ENCODE measurements at regions not wholly inside any gene's neighbourhood (a gene's known extent, or its start where the extent isn't known, plus 50 kb on each side); places are given as distances from the start of the nearest gene placed in this dataset.
A peak's percentile ranks its signal among the peaks of the same experiment; 100 is the strongest.

DNA sequence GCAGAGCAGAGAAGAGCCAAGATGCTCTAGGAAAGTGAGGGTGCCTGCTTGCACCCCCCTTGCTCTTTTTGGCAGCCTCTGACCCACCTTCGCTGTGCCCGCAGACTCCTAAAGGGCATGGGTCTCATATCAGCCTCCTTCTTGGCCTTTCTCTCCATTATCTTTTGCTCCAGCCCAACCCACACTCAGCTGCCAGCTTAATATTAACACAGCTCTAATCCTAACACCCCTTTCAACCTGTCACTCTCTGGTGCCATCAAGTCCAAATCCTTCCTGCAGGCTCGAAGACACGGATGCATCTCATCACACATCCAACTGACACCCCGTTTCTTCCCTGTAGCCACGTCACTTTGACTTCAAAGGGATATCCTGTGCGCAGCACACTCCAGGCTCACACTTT, 171.6 kb upstream of the AUTS2 start:
- intact Hi-C loops (cut with DNase I) = no loop called here
- TF ChIP-seq POLR2A (IDR thresholded peaks at IDR 0.05; ENCODE audit: low read depth) (no peak), POLR2AphosphoS5 (IDR thresholded peaks at IDR 0.05) (no peak), EP300 (IDR thresholded peaks at IDR 0.05) (no peak)
- TF ChIP-seq, protein P1, sequence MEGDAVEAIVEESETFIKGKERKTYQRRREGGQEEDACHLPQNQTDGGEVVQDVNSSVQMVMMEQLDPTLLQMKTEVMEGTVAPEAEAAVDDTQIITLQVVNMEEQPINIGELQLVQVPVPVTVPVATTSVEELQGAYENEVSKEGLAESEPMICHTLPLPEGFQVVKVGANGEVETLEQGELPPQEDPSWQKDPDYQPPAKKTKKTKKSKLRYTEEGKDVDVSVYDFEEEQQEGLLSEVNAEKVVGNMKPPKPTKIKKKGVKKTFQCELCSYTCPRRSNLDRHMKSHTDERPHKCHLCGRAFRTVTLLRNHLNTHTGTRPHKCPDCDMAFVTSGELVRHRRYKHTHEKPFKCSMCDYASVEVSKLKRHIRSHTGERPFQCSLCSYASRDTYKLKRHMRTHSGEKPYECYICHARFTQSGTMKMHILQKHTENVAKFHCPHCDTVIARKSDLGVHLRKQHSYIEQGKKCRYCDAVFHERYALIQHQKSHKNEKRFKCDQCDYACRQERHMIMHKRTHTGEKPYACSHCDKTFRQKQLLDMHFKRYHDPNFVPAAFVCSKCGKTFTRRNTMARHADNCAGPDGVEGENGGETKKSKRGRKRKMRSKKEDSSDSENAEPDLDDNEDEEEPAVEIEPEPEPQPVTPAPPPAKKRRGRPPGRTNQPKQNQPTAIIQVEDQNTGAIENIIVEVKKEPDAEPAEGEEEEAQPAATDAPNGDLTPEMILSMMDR (IDR thresholded peaks at IDR 0.05) = no peak
- Histone ChIP-seq H3K27me3 (no peaks in the 10 kb centered on the region), H3K9me3 (no peaks in the 10 kb centered on the region), H3K4me1 (peaks cover 9 to 54% (median 43%) of the 10 kb centered on the region in 4 donors), H3K36me3 (no peaks in the 10 kb centered on the region), H3K4me3 (no peak overlapping the region), H3K27ac (replicated peaks in 1 of 4) (no peak overlapping the region)
- DNase-seq (ENCODE audit: extremely low spot score) = no peak
- WGBS = 85% methylated on average over 7 of the region's 7 CpGs

DNA sequence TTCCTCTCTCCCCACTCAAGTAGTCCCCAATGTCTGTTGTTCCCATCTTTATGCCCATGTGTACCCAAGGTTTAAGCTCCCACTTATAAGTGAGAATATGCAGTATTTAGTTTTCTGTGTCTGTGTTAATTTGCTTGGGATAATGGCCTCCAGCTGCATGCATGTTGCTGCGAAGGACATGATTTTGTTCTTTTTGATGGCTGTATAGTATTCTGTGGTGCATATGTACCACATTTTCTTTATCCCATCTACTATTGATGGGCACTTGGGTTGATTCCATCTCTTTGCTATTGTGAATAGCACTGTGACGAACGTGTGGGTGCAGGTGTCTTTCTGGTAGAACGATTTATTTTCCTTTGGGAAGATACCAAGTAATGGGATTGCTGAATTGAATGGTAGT, 170.2 kb upstream of the AUTS2 start:
- WGBS = 91% methylated on average over 4 of the region's 4 CpGs

DNA sequence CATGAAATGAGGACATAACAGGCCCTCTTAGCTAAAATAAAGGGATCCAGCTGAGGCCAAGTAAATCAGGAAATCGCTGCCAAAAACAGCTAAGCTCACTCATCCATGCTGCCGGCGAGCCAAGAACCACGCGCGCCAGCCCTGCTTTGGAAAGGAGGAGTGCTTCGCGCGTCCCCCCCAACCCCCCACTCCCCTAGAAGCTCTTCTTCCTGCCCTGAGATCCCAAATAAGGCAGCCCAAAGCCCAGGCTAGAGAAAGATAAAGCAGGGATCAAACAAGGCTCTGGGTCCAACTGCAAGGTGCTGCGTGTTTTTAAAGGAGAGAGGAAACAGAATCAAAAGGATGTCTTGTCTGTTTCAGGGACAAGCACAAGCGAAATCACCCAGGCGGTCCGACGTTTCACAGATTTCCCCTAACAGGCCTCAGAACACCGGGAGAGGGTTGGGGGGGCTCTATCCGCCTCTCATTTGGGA, 168.3 kb upstream of the AUTS2 start:
- peak overlapping the region; percentile 56 to 82 (median 75) for H3K27ac ChIP-seq (replicated peaks in 1 of 4)
- no peaks in the 10 kb centered on the region for H3K9me3 ChIP-seq
- WGBS = 2% methylated on average over 16 of the region's 16 CpGs
- H3K27me3 ChIP-seq = no peaks in the 10 kb centered on the region
- H3K36me3 ChIP-seq = no peaks in the 10 kb centered on the region
- H3K4me1 ChIP-seq = peaks cover 9 to 39% (median 29%) of the 10 kb centered on the region in 4 donors
- no peak for DNase-seq (ENCODE audit: extremely low spot score)
- intact Hi-C loops (cut with DNase I) = no loop called here
- TF ChIP-seq, protein P1 (IDR thresholded peaks at IDR 0.05) = no peak
- TF ChIP-seq POLR2A (IDR thresholded peaks at IDR 0.05; ENCODE audit: low read depth) = no peak
- TF ChIP-seq POLR2AphosphoS5 (IDR thresholded peaks at IDR 0.05) = peak; percentile 24 to 35
- no peak for TF ChIP-seq EP300 (IDR thresholded peaks at IDR 0.05)
- peak overlapping the region; percentile 19 to 36 (median 27) for H3K4me3 ChIP-seq

More for the DNA sequence above, 170.2 kb upstream of the AUTS2 start:
- no peak for TF ChIP-seq EP300 (IDR thresholded peaks at IDR 0.05)
- TF ChIP-seq, protein P1 (IDR thresholded peaks at IDR 0.05) = no peak
- no peak for TF ChIP-seq POLR2AphosphoS5 (IDR thresholded peaks at IDR 0.05)
- no peak for TF ChIP-seq POLR2A (IDR thresholded peaks at IDR 0.05; ENCODE audit: low read depth)
- Histone ChIP-seq H3K4me1 (peaks cover 9 to 47% (median 31%) of the 10 kb centered on the region in 4 donors), H3K9me3 (no peaks in the 10 kb centered on the region), H3K36me3 (no peaks in the 10 kb centered on the region), H3K27me3 (no peaks in the 10 kb centered on the region), H3K4me3 (no peak overlapping the region), H3K27ac (replicated peaks in 1 of 4) (no peak overlapping the region)
- DNase-seq (ENCODE audit: extremely low spot score) = no peak
- intact Hi-C loops (cut with DNase I) = no loop called here

DNA sequence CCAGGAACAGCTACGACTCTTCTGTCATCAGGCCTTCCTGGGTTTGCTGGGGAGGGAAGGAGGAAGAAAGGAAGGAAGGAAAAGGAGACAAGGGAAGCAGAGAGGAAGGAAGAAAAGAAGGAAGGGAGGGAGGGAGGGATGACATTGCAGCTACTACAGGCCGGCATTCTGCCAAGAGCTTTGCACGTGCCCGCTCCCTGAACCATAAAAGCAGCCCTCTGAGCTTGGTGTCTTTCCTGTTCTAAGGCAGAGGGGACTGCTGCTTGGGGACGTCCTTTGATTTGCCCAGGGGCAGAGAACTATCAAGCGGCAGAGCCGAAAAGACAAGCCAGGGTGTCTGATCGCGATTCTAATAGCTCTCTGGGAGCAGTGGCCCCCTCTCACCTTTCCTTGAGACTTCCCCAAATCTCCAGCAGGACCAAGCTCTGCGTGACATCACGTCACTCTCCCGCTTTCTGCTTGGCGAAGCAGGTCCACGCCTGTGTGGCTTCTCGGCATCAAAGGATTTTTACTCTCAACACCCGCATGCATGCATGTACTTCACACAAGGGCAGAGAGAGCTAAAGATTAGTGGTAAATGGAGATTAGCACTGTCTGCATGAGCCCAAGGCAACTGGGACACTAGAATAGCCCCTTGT, 167.8 kb upstream of the AUTS2 start:
- Histone ChIP-seq H3K27ac (replicated peaks in 1 of 4) (peak overlapping the region; percentile 56 to 82 (median 75)), H3K36me3 (no peaks in the 10 kb centered on the region), H3K4me1 (peaks cover 9 to 39% (median 29%) of the 10 kb centered on the region in 4 donors), H3K27me3 (peaks cover 0 to 3% (median 0%) of the 10 kb centered on the region in 4 donors), H3K4me3 (peak overlapping the region; percentile 19 to 36 (median 27)), H3K9me3 (no peaks in the 10 kb centered on the region)
- intact Hi-C loops (cut with DNase I) = no loop called here
- DNase-seq (ENCODE audit: extremely low spot score) = no peak
- WGBS = 49% methylated on average over 16 of the region's 16 CpGs
- TF ChIP-seq EP300 (IDR thresholded peaks at IDR 0.05) (no peak), POLR2AphosphoS5 (IDR thresholded peaks at IDR 0.05) (no peak), POLR2A (IDR thresholded peaks at IDR 0.05; ENCODE audit: low read depth) (no peak)
- TF ChIP-seq, protein P1 (IDR thresholded peaks at IDR 0.05) = no peak

Measured in esophagus muscularis mucosa (tissue), 4 donors.